ELR (cell line): ENCODE measurements at regions not wholly inside any gene's neighbourhood (a gene's known extent, or its start where the extent isn't known, plus 50 kb on each side); places are given as distances from the start of the nearest gene placed in this dataset.
A peak's percentile ranks its signal among the peaks of the same experiment; 100 is the strongest.

ENCODE experiments used
- DNase-seq: peaks from one replicate; pipeline ENCODE4 v3.0.0-alpha.2; 2015; ENCODE audit warnings: low read depth

- no peak for DNase-seq
Observed at GRCh38 chr17:72208832-72209231, 88.0 kb downstream of the SOX9 start.

GRCh38 chr17:72212041-72212440, 91.2 kb downstream of the SOX9 start:
- no peak for DNase-seq

- no peak for DNase-seq
Observed at GRCh38 chr17:72215490-72215889, 94.7 kb downstream of the SOX9 start.

- DNase-seq = no peak
Observed at GRCh38 chr17:72215928-72216327, 95.1 kb downstream of the SOX9 start.

- DNase-seq = peak; percentile 16
Observed at GRCh38 chr17:72219137-72219823, 98.5 kb downstream of the SOX9 start.

- no peak for DNase-seq
Observed at GRCh38 chr17:72219824-72220493, 99.1 kb downstream of the SOX9 start.

GRCh38 chr17:72222661-72223380, 102.0 kb downstream of the SOX9 start:
- DNase-seq = no peak

GRCh38 chr17:72223866-72224291, 103.1 kb downstream of the SOX9 start:
- no peak for DNase-seq

- DNase-seq = no peak
Observed at GRCh38 chr17:72226322-72226721, 105.5 kb downstream of the SOX9 start.

GRCh38 chr17:72233986-72234385, 113.2 kb downstream of the SOX9 start:
- DNase-seq = no peak

- no peak for DNase-seq
Observed at GRCh38 chr17:72234985-72235384, 114.2 kb downstream of the SOX9 start.

- no peak for DNase-seq
Observed at GRCh38 chr17:72236980-72237633, 116.3 kb downstream of the SOX9 start.

GRCh38 chr17:72238157-72238673, 117.4 kb downstream of the SOX9 start:
- DNase-seq = no peak

- no peak for DNase-seq
Observed at GRCh38 chr17:72239548-72239947, 118.7 kb downstream of the SOX9 start.

GRCh38 chr17:72240333-72240732, 119.5 kb downstream of the SOX9 start:
- DNase-seq = no peak

GRCh38 chr17:72244494-72244893, 123.7 kb downstream of the SOX9 start:
- peak; percentile 59 for DNase-seq

- DNase-seq = peak; percentile 26
Observed at GRCh38 chr17:72244956-72245355, 124.1 kb downstream of the SOX9 start.

GRCh38 chr17:72249441-72249840, 128.6 kb downstream of the SOX9 start:
- DNase-seq = no peak

GRCh38 chr17:72250206-72250605, 129.4 kb downstream of the SOX9 start:
- DNase-seq = no peak

GRCh38 chr17:72253597-72253996, 132.8 kb downstream of the SOX9 start:
- DNase-seq = no peak

- DNase-seq = peak; percentile 79
Observed at GRCh38 chr17:72254808-72255449, 134.1 kb downstream of the SOX9 start.

GRCh38 chr17:72255481-72255880, 134.7 kb downstream of the SOX9 start:
- no peak for DNase-seq
